Lung (tissue), 11 donors: ENCODE measurements at regions not wholly inside any gene's neighbourhood (a gene's known extent, or its start where the extent isn't known, plus 50 kb on each side); places are given as distances from the start of the nearest gene placed in this dataset.

Experiments used
- ATAC-seq: fragments of 200-7000 bp; cut with Tn5 transposase; one replicate; pipeline ENCODE4 v1.9.1; 2020; ENCODE audit warnings: moderate number of reproducible peaks; ENCODE audit not compliant: insufficient read depth, low FRiP score
- DNase-seq, 3 donors: peaks; one replicate each; pipeline ENCODE4 v3.0.0-alpha.2; 2013 to 2017
- H3K27ac ChIP-seq, 2 donors: one replicate each; pipeline ENCODE4 v1.5.1; 2013; ENCODE audit warnings: mild to moderate bottlenecking in 2 of 2, moderate library complexity in 2 of 2, control low read depth in 1 of 2, inconsistent platforms in 1 of 2, low read depth in 1 of 2, low read length in 1 of 2
- H3K27me3 ChIP-seq, 3 donors: one replicate each; pipeline ENCODE4 v1.5.1; 2013; ENCODE audit warnings: low read length in 2 of 3; ENCODE audit not compliant: control insufficient read depth in 3 of 3, insufficient read depth in 3 of 3
- H3K36me3 ChIP-seq, 4 donors: one replicate each; pipeline ENCODE4 v1.5.1; 2013; ENCODE audit warnings: low read length in 4 of 4, mild to moderate bottlenecking in 1 of 4, moderate library complexity in 1 of 4; ENCODE audit not compliant: control insufficient read depth in 4 of 4, insufficient read depth in 4 of 4
- H3K4me1 ChIP-seq, 5 donors: one replicate each; pipeline ENCODE4 v1.5.1; 2013; ENCODE audit warnings: low read length in 5 of 5, mild to moderate bottlenecking in 2 of 5, moderate library complexity in 1 of 5; ENCODE audit not compliant: control insufficient read depth in 5 of 5, insufficient read depth in 5 of 5
- H3K4me3 ChIP-seq: one replicate; pipeline ENCODE4 v1.5.1; 2013; ENCODE audit warnings: mild to moderate bottlenecking, control low read depth, moderate library complexity
- H3K9ac ChIP-seq, 2 donors: one replicate each; pipeline ENCODE4 v1.5.1; 2013; ENCODE audit warnings: low read length in 2 of 2, control low read depth in 1 of 2; ENCODE audit not compliant: insufficient read depth in 1 of 2
- H3K9me3 ChIP-seq, 4 donors: one replicate each; pipeline ENCODE4 v1.5.1; 2013; ENCODE audit warnings: low read length in 3 of 4, mild to moderate bottlenecking in 1 of 4, moderate library complexity in 1 of 4; ENCODE audit not compliant: control insufficient read depth in 4 of 4, insufficient read depth in 3 of 4
- CTCF ChIP-seq: IDR thresholded peaks from 2 replicates; pipeline ENCODE4 v1.5.1; 2012; ENCODE audit warnings: mild to moderate bottlenecking; ENCODE audit errors: control extremely low read depth, extremely low read depth
- WGBS, 2 donors: extraction: QIAGEN DNeasy Blood & Tissue Kit; methylation state at CpG; one replicate each; pipeline ENCODE4 v1.1.7; 2013; 5-methylcytosine and 5-hydroxymethylcytosine counted together
- donor health status: control.
- donor health status: control.
- donor health status: Bipolar disorder and iron deficiency.
- donor health status: healthy.
- donor health status: DM: yes; HTN: yes; CAD: no.

DNA sequence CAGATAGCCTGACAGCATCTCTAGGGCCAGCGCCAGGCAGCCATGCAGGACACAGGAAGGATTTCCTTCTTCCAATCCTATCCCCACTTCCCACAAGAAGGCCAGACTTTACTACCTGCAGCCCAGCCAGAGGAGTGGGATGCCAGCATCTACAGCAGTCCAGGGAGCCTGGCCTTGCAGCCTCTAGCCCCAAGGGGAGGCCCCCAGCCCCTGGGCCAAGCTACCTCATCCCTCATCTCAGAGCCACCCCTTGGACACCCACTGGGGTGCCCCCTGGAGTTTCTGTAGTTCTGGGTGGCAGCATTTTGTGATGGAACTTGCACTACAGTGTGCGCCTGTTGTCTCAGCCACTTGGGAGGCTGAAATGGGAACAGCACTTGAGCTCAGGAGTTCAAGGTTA is 170.8 kb upstream of the PODXL start:
- Histone ChIP-seq H3K9ac (no peak overlapping the region), H3K27me3 (peaks cover 0 to 3% (median 2%) of the 10 kb centered on the region in 3 donors), H3K4me1 (no peaks in the 10 kb centered on the region), H3K4me3 (no peak overlapping the region), H3K36me3 (no peaks in the 10 kb centered on the region), H3K27ac (no peak overlapping the region), H3K9me3 (peaks cover 0 to 5% (median 0%) of the 10 kb centered on the region in 4 donors)
- DNase-seq (no peak), ATAC-seq (no peak)
- WGBS, 2 donors = 91 to 93% methylated on average over 2 of the region's 2 CpGs
- TF ChIP-seq CTCF = no peak

- no peak for DNase-seq
- no peaks in the 10 kb centered on the region for H3K36me3 ChIP-seq
- H3K4me3 ChIP-seq = no peak overlapping the region
- H3K4me1 ChIP-seq = no peaks in the 10 kb centered on the region
- H3K9me3 ChIP-seq = peaks cover 0 to 5% (median 0%) of the 10 kb centered on the region in 4 donors
- WGBS, 2 donors = 71 to 84% methylated on average over 4 of the region's 4 CpGs
- peaks cover 0 to 3% (median 2%) of the 10 kb centered on the region in 3 donors for H3K27me3 ChIP-seq
- no peak for TF ChIP-seq CTCF
- no peak overlapping the region for H3K27ac ChIP-seq
- no peak overlapping the region for H3K9ac ChIP-seq
- ATAC-seq = no peak
Measured at GRCh38 chr7:131726686-131727085, 170.3 kb upstream of the PODXL start.

GRCh38 chr7:131726031-131726430 is 169.6 kb upstream of the PODXL start:
- WGBS, 2 donors = 56 to 77% methylated on average over 2 of the region's 2 CpGs

More at GRCh38 chr7:131726031-131726430, 169.6 kb upstream of the PODXL start:
- TF ChIP-seq CTCF = no peak
- Histone ChIP-seq H3K36me3 (no peaks in the 10 kb centered on the region), H3K27ac (no peak overlapping the region), H3K27me3 (peaks cover 0 to 3% (median 2%) of the 10 kb centered on the region in 3 donors), H3K4me1 (no peaks in the 10 kb centered on the region), H3K9me3 (peaks cover 0 to 5% (median 0%) of the 10 kb centered on the region in 4 donors), H3K9ac (no peak overlapping the region), H3K4me3 (no peak overlapping the region)
- ATAC-seq (no peak), DNase-seq (no peak)
